Keratinocyte (primary cell): ENCODE measurements at regions not wholly inside any gene's neighbourhood (a gene's known extent, or its start where the extent isn't known, plus 50 kb on each side); places are given as distances from the start of the nearest gene placed in this dataset.

ENCODE experiments used
- DNase-seq: peaks from one replicate; pipeline ENCODE4 v3.0.0-alpha.2; 2011; ENCODE audit warnings: low read depth, missing footprints, low spot score
- FAIRE-seq: peaks from 2 replicates; lab custom pipeline; 2011; peaks lifted over from hg19 to GRCh38; lab: Jason Lieb, UNC
- H2AFZ ChIP-seq: 2 replicates; pipeline ENCODE4 v1.6.0; 2012; ENCODE audit warnings: low read length, control low read depth, inconsistent platforms; ENCODE audit not compliant: control insufficient read depth
- H3K27ac ChIP-seq: 2 replicates; pipeline ENCODE4 v1.5.1; 2011; ENCODE audit warnings: low read length; ENCODE audit not compliant: control insufficient read depth, insufficient read depth
- H3K27me3 ChIP-seq: 3 replicates; pipeline ENCODE4 v1.6.0; 2011; ENCODE audit warnings: low read length; ENCODE audit not compliant: control insufficient read depth, insufficient read depth; ENCODE audit errors: extremely low read depth
- H3K36me3 ChIP-seq, 2 experiments: 2 replicates in 1 of 2; 3 replicates in 1 of 2; pipeline ENCODE4 v1.5.1; 2011; ENCODE audit warnings: low read length in 2 of 2, mild to moderate bottlenecking in 1 of 2; ENCODE audit not compliant: control insufficient read depth in 2 of 2, insufficient read depth in 2 of 2; ENCODE audit errors: extremely low read depth in 1 of 2
- H3K4me1 ChIP-seq: 3 replicates; pipeline ENCODE4 v1.5.1; 2011; ENCODE audit warnings: low read length; ENCODE audit not compliant: control insufficient read depth, insufficient read depth; ENCODE audit errors: extremely low read depth
- H3K4me2 ChIP-seq: 3 replicates; pipeline ENCODE4 v1.6.0; 2011; ENCODE audit warnings: low read depth, low read length; ENCODE audit not compliant: control insufficient read depth, insufficient read depth; ENCODE audit errors: extremely low read depth
- H3K4me3 ChIP-seq, 3 experiments: fragments of 200-600 bp in 1 of 3; sonication (generic) in 1 of 3; 2 replicates in 2 of 3; 3 replicates in 1 of 3; pipeline ENCODE4 v1.5.1; 2011 to 2016; ENCODE audit warnings: low read length in 3 of 3, mild to moderate bottlenecking in 3 of 3, control low read depth in 2 of 3, inconsistent platforms in 1 of 3, low read depth in 1 of 3, mixed read lengths in 1 of 3, mixed run types in 1 of 3, moderate library complexity in 1 of 3; ENCODE audit not compliant: control insufficient read depth in 2 of 3, insufficient read depth in 2 of 3; ENCODE audit errors: extremely low read depth in 1 of 3
- H3K79me2 ChIP-seq: 2 replicates; pipeline ENCODE4 v1.6.0; 2012; ENCODE audit warnings: low read length; ENCODE audit not compliant: control insufficient read depth, insufficient read depth
- H3K9ac ChIP-seq: 3 replicates; pipeline ENCODE4 v1.6.0; 2011; ENCODE audit warnings: low read length; ENCODE audit not compliant: control insufficient read depth, insufficient read depth; ENCODE audit errors: extremely low read depth
- H3K9me1 ChIP-seq: 3 replicates; pipeline ENCODE4 v1.6.0; 2011; ENCODE audit warnings: low read length; ENCODE audit not compliant: control insufficient read depth, insufficient read depth; ENCODE audit errors: extremely low read depth
- H3K9me3 ChIP-seq: 2 replicates; pipeline ENCODE4 v1.5.1; 2012; ENCODE audit warnings: low read depth, low read length; ENCODE audit not compliant: control insufficient read depth
- H4K20me1 ChIP-seq: 3 replicates; pipeline ENCODE4 v1.6.0; 2011; ENCODE audit warnings: low read length; ENCODE audit not compliant: control insufficient read depth, insufficient read depth; ENCODE audit errors: extremely low read depth
- EZH2 ChIP-seq: IDR thresholded peaks from one replicate; pipeline ENCODE4 v1.6.1; 2012; ENCODE audit warnings: inconsistent platforms, mild to moderate bottlenecking, low read length, moderate library complexity
- dilution Hi-C: fragments of 300-500 bp; cut with MboI; formaldehyde crosslinking; loops from one replicate; pipeline ENCODE4 v1.7.0; 2020; ENCODE audit warnings: low sequenced_read_pairs; ENCODE audit not compliant: extremely low pct_ligation_motif_present
- TF ChIP-seq, protein P1 (sequence below), 3 experiments: IDR thresholded peaks in 1 of 3; conservative IDR thresholded peaks in 1 of 3; optimal IDR thresholded peaks in 1 of 3; 2 replicates in 2 of 3; 3 replicates in 1 of 3; pipeline versions ENCODE3 to v1.5.1; 2011; ENCODE audit warnings: low read length in 3 of 3, mild to moderate bottlenecking in 3 of 3, moderate library complexity in 2 of 3, control low read depth in 1 of 3, inconsistent platforms in 1 of 3; ENCODE audit not compliant: insufficient read depth in 2 of 3; ENCODE audit errors: extremely low read depth in 1 of 3

DNA sequence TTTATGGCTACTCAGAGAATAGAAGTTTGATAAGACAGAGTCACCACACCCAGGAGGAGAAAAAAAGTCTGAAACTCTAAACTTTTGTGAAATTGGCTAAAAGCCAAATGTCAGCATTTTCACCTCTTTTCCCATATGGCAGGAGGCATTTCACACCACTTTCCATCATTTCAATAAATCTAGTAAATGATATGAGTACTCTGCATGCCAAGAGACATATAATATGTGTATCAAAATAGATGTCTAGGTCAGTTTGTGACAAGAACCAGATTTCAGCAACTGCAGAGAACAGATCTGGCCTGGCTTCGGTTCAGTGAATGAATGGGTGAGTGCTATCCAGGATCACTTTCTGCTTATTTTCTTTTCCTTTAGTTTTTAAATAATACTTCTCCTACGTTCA lies 470.8 kb downstream of the ENC1 start:
- Histone ChIP-seq H3K79me2 (no peaks in the 10 kb centered on the region), H3K27me3 (no peaks in the 10 kb centered on the region), H3K9me3 (no peaks in the 10 kb centered on the region), H3K27ac (no peak overlapping the region), H2AFZ (no peak overlapping the region), H3K4me3 (no peak overlapping the region), H3K9me1 (no peaks in the 10 kb centered on the region), H4K20me1 (no peaks in the 10 kb centered on the region), H3K36me3 (no peaks in the 10 kb centered on the region), H3K9ac (no peak overlapping the region), H3K4me2 (no peak overlapping the region), H3K4me1 (no peaks in the 10 kb centered on the region)
- DNase-seq (no peak), FAIRE-seq (no peak)
- dilution Hi-C loops: no loop called here
- TF ChIP-seq, protein P1, sequence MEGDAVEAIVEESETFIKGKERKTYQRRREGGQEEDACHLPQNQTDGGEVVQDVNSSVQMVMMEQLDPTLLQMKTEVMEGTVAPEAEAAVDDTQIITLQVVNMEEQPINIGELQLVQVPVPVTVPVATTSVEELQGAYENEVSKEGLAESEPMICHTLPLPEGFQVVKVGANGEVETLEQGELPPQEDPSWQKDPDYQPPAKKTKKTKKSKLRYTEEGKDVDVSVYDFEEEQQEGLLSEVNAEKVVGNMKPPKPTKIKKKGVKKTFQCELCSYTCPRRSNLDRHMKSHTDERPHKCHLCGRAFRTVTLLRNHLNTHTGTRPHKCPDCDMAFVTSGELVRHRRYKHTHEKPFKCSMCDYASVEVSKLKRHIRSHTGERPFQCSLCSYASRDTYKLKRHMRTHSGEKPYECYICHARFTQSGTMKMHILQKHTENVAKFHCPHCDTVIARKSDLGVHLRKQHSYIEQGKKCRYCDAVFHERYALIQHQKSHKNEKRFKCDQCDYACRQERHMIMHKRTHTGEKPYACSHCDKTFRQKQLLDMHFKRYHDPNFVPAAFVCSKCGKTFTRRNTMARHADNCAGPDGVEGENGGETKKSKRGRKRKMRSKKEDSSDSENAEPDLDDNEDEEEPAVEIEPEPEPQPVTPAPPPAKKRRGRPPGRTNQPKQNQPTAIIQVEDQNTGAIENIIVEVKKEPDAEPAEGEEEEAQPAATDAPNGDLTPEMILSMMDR (optimal IDR thresholded peaks at IDR 0.05 in 1 of 3, IDR thresholded peaks at IDR 0.05 in 1 of 3, conservative IDR thresholded peaks at IDR 0.05 in 1 of 3; ENCODE audit: extremely low read depth in 1 of 3, insufficient read depth in 2 of 3, low read length in 3 of 3): no peak
- TF ChIP-seq EZH2: no peak

GRCh38 chr5:74167930-74168315 lies 472.6 kb downstream of the ENC1 start:
- H3K9ac ChIP-seq: no peak overlapping the region
- H2AFZ ChIP-seq: no peak overlapping the region

More at GRCh38 chr5:74167930-74168315, 472.6 kb downstream of the ENC1 start:
- H4K20me1 ChIP-seq: no peaks in the 10 kb centered on the region
- no peak overlapping the region for H3K4me3 ChIP-seq
- FAIRE-seq: no peak
- no peak overlapping the region for H3K4me2 ChIP-seq
- no peaks in the 10 kb centered on the region for H3K79me2 ChIP-seq
- H3K9me3 ChIP-seq: no peaks in the 10 kb centered on the region
- TF ChIP-seq EZH2: no peak
- TF ChIP-seq, protein P1 (optimal IDR thresholded peaks at IDR 0.05 in 1 of 3, IDR thresholded peaks at IDR 0.05 in 1 of 3, conservative IDR thresholded peaks at IDR 0.05 in 1 of 3; ENCODE audit: extremely low read depth in 1 of 3, insufficient read depth in 2 of 3, low read length in 3 of 3): no peak
- no peaks in the 10 kb centered on the region for H3K36me3 ChIP-seq
- no peaks in the 10 kb centered on the region for H3K27me3 ChIP-seq
- dilution Hi-C loops: no loop called here
- no peak for DNase-seq
- no peaks in the 10 kb centered on the region for H3K4me1 ChIP-seq
- no peak overlapping the region for H3K27ac ChIP-seq
- H3K9me1 ChIP-seq: no peaks in the 10 kb centered on the region
